ENCODE measurements at regions not wholly inside any gene's neighbourhood (a gene's known extent, or its start where the extent isn't known, plus 50 kb on each side); places are given as distances from the start of the nearest gene placed in this dataset.
"Not testable (repeated sequence)": the region's sequence is repeated elsewhere in the genome, so short reads cannot be mapped to it uniquely, and the experiment has no call there.

GRCh38 chr5:173680660-173681242 is 64.3 kb upstream of the BOD1 start:
- Mint-ChIP-seq H3K27ac (no peak overlapping the region), H3K4me1 (no peaks in the 10 kb centered on the region), H3K4me3 (no peak overlapping the region), H3K27me3 (no peaks in the 10 kb centered on the region), H3K9me3 (peaks cover 2% of the 10 kb centered on the region), H3K36me3 (no peaks in the 10 kb centered on the region)
- CTCF ChIA-PET = no interaction called here
- DNase-seq = no peak

GRCh38 chr5:173682313-173682712 is 65.9 kb upstream of the BOD1 start:
- Mint-ChIP-seq H3K4me3 (no peak overlapping the region), H3K27ac (no peak overlapping the region), H3K9me3 (peaks cover 2% of the 10 kb centered on the region), H3K27me3 (no peaks in the 10 kb centered on the region), H3K4me1 (no peaks in the 10 kb centered on the region), H3K36me3 (no peaks in the 10 kb centered on the region)
- no peak for DNase-seq
- CTCF ChIA-PET = no interaction called here

GRCh38 chr5:173684535-173684934 is 68.1 kb upstream of the BOD1 start:
- H3K27me3 Mint-ChIP-seq, H3K36me3 Mint-ChIP-seq, H3K4me1 Mint-ChIP-seq, DNase-seq, H3K9me3 Mint-ChIP-seq, CTCF ChIA-PET, H3K4me3 Mint-ChIP-seq, H3K27ac Mint-ChIP-seq: not testable (repeated sequence)

GRCh38 chr5:173686950-173687349 is 70.5 kb upstream of the BOD1 start:
- H3K9me3 Mint-ChIP-seq = no peaks in the 10 kb centered on the region
- no peaks in the 10 kb centered on the region for H3K36me3 Mint-ChIP-seq
- no peaks in the 10 kb centered on the region for H3K27me3 Mint-ChIP-seq
- no peak overlapping the region for H3K4me3 Mint-ChIP-seq
- CTCF ChIA-PET = no interaction called here
- no peak overlapping the region for H3K27ac Mint-ChIP-seq
- DNase-seq = no peak
- peaks cover 5% of the 10 kb centered on the region for H3K4me1 Mint-ChIP-seq

- CTCF ChIA-PET = no interaction called here
- H3K27me3 Mint-ChIP-seq = no peaks in the 10 kb centered on the region
- H3K4me1 Mint-ChIP-seq = peaks cover 5% of the 10 kb centered on the region
- DNase-seq = no peak
- H3K9me3 Mint-ChIP-seq = no peaks in the 10 kb centered on the region
- H3K27ac Mint-ChIP-seq = no peak overlapping the region
- no peaks in the 10 kb centered on the region for H3K36me3 Mint-ChIP-seq
- no peak overlapping the region for H3K4me3 Mint-ChIP-seq
Observed at GRCh38 chr5:173688703-173689102, 72.3 kb upstream of the BOD1 start.

- CTCF ChIA-PET = no interaction called here
- Mint-ChIP-seq H3K9me3 (no peaks in the 10 kb centered on the region), H3K27me3 (no peaks in the 10 kb centered on the region), H3K4me1 (peaks cover 5% of the 10 kb centered on the region), H3K27ac (no peak overlapping the region), H3K36me3 (no peaks in the 10 kb centered on the region), H3K4me3 (no peak overlapping the region)
- no peak for DNase-seq
Observed at GRCh38 chr5:173689171-173689736, 72.8 kb upstream of the BOD1 start.

GRCh38 chr5:173689737-173690360 is 73.4 kb upstream of the BOD1 start:
- no peak overlapping the region for H3K27ac Mint-ChIP-seq
- peaks cover 5% of the 10 kb centered on the region for H3K4me1 Mint-ChIP-seq

GRCh38 chr5:173691931-173692330 is 75.5 kb upstream of the BOD1 start:
- Mint-ChIP-seq H3K36me3 (no peaks in the 10 kb centered on the region), H3K4me1 (peaks cover 5% of the 10 kb centered on the region)
- CTCF ChIA-PET = no interaction called here

More at GRCh38 chr5:173689737-173690360, 73.4 kb upstream of the BOD1 start:
- Mint-ChIP-seq H3K27me3 (no peaks in the 10 kb centered on the region), H3K9me3 (no peaks in the 10 kb centered on the region), H3K36me3 (no peaks in the 10 kb centered on the region), H3K4me3 (no peak overlapping the region)
- CTCF ChIA-PET = no interaction called here
- DNase-seq = no peak

GRCh38 chr5:173693670-173694069 is 77.2 kb upstream of the BOD1 start:
- Mint-ChIP-seq H3K4me1 (peaks cover 5% of the 10 kb centered on the region), H3K27ac (no peak overlapping the region), H3K9me3 (no peaks in the 10 kb centered on the region), H3K36me3 (no peaks in the 10 kb centered on the region), H3K27me3 (no peaks in the 10 kb centered on the region), H3K4me3 (no peak overlapping the region)
- no peak for DNase-seq
- CTCF ChIA-PET = no interaction called here

More at GRCh38 chr5:173691931-173692330, 75.5 kb upstream of the BOD1 start:
- Mint-ChIP-seq H3K27me3 (no peaks in the 10 kb centered on the region), H3K9me3 (no peaks in the 10 kb centered on the region), H3K4me3 (no peak overlapping the region), H3K27ac (no peak overlapping the region)
- DNase-seq = no peak

- Mint-ChIP-seq H3K27me3 (no peaks in the 10 kb centered on the region), H3K9me3 (no peaks in the 10 kb centered on the region), H3K36me3 (no peaks in the 10 kb centered on the region), H3K4me3 (no peak overlapping the region), H3K4me1 (no peaks in the 10 kb centered on the region), H3K27ac (no peak overlapping the region)
- DNase-seq = no peak
- CTCF ChIA-PET = no interaction called here
Observed at GRCh38 chr5:173696216-173696615, 79.8 kb upstream of the BOD1 start.

GRCh38 chr5:173697931-173698579 is 81.6 kb upstream of the BOD1 start:
- no peak for DNase-seq
- no peaks in the 10 kb centered on the region for H3K4me1 Mint-ChIP-seq
- no peak overlapping the region for H3K4me3 Mint-ChIP-seq
- no peaks in the 10 kb centered on the region for H3K9me3 Mint-ChIP-seq
- CTCF ChIA-PET = interaction anchor here (0.6 kb wide), 1 partner anchor 72 kb away, joined by 3 read pairs; no protein-coding TSS in a partner anchor
- no peaks in the 10 kb centered on the region for H3K36me3 Mint-ChIP-seq
- H3K27me3 Mint-ChIP-seq = no peaks in the 10 kb centered on the region
- H3K27ac Mint-ChIP-seq = peak overlapping the region; percentile 75

- no peaks in the 10 kb centered on the region for H3K9me3 Mint-ChIP-seq
Observed at GRCh38 chr5:173699966-173700365, 83.5 kb upstream of the BOD1 start.

GRCh38 chr5:173703466-173703865 is 87.0 kb upstream of the BOD1 start:
- no peak overlapping the region for H3K4me3 Mint-ChIP-seq
- H3K27me3 Mint-ChIP-seq = no peaks in the 10 kb centered on the region
- no peaks in the 10 kb centered on the region for H3K36me3 Mint-ChIP-seq
- DNase-seq = no peak
- H3K4me1 Mint-ChIP-seq = no peaks in the 10 kb centered on the region
- no peak overlapping the region for H3K27ac Mint-ChIP-seq
- no peaks in the 10 kb centered on the region for H3K9me3 Mint-ChIP-seq
- CTCF ChIA-PET = no interaction called here

More at GRCh38 chr5:173699966-173700365, 83.5 kb upstream of the BOD1 start:
- DNase-seq = no peak
- H3K4me3 Mint-ChIP-seq = no peak overlapping the region
- H3K27ac Mint-ChIP-seq = no peak overlapping the region
- no peaks in the 10 kb centered on the region for H3K4me1 Mint-ChIP-seq
- H3K27me3 Mint-ChIP-seq = no peaks in the 10 kb centered on the region
- CTCF ChIA-PET = no interaction called here
- no peaks in the 10 kb centered on the region for H3K36me3 Mint-ChIP-seq

GRCh38 chr5:173704615-173705511 is 88.4 kb upstream of the BOD1 start:
- CTCF ChIA-PET = no interaction called here

More at GRCh38 chr5:173704615-173705511, 88.4 kb upstream of the BOD1 start:
- no peaks in the 10 kb centered on the region for H3K27me3 Mint-ChIP-seq
- no peak overlapping the region for H3K4me3 Mint-ChIP-seq
- no peaks in the 10 kb centered on the region for H3K4me1 Mint-ChIP-seq
- no peak overlapping the region for H3K27ac Mint-ChIP-seq
- no peak for DNase-seq
- H3K9me3 Mint-ChIP-seq = no peaks in the 10 kb centered on the region
- H3K36me3 Mint-ChIP-seq = no peaks in the 10 kb centered on the region

Data from activated naive CD4-positive, alpha-beta T cell treated with anti-CD3 and anti-CD28 coated beads, Interleukin-2, amount 10 ng/mL, durations not matched to agents 7 days and 5 days (primary cell).